ENCODE measurements at regions not wholly inside any gene's neighbourhood (a gene's known extent, or its start where the extent isn't known, plus 50 kb on each side); places are given as distances from the start of the nearest gene placed in this dataset.

DNA sequence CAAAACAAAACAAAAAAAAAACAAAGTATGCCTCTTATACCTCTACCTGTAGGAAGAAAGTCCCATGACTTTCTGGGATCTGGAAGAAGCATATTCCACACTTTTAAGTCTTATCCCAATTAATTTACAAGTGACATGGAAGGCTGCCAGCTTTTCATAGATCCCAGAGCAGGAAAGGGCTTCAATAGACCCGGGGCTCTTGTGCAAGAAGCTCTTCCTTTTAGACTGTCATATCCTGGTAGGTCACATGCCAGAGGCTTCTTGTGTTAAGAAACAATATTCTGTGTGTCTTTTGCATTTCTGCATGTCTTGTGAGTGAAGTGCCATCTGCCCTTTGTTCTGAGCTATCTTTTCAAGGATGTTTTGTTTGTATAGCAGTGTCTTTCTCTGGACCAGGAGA is 84.4 kb upstream of the PHOX2B start:
- no peak overlapping the region for H3K4me3 ChIP-seq (ENCODE audit: low read depth, low read length)
- H3K4me1 ChIP-seq (ENCODE audit: control insufficient read depth, insufficient read depth, low read length) = no peaks in the 10 kb centered on the region
- WGBS (ENCODE audit: insufficient coverage) = 60% methylated on average over 1 of the region's 1 CpG
- H3K9me3 ChIP-seq (ENCODE audit: control insufficient read depth, insufficient read depth, low read length) = no peaks in the 10 kb centered on the region
- no peaks in the 10 kb centered on the region for H3K36me3 ChIP-seq (ENCODE audit: control insufficient read depth, insufficient read depth, low read length)
- no peaks in the 10 kb centered on the region for H3K27me3 ChIP-seq (ENCODE audit: control insufficient read depth, insufficient read depth, low read length)
- DNase-seq (ENCODE audit: low read depth in 4 of 6, low spot score in 6 of 6) = peak in 1 of 6 donors; percentile 1
- H3K27ac ChIP-seq (ENCODE audit: low read depth, low read length) = no peak overlapping the region

DNA sequence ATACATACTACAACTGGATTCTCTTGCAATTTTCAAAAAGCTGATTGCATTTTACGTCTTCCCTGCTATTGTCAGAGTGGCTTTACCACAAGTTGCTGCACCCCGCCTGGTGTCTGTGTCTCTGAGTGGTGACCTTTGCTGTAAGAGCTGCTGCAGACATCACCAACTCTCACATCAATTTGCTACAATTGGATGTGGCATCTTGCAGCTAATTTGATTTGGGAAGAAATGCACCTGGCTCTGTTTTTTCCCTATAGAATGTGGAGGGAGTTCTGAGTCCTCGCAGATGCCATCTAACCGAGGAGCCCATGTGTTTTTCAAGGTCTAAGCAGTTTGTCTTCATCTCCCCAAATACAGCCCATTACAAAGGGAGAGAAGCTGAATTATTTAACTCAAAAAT is 73.8 kb upstream of the PHOX2B start:
- DNase-seq (ENCODE audit: low read depth in 4 of 6, low spot score in 6 of 6) = peak in 1 of 6 donors; percentile 39
- Histone ChIP-seq H3K4me1 (ENCODE audit: control insufficient read depth, insufficient read depth, low read length) (no peaks in the 10 kb centered on the region), H3K36me3 (ENCODE audit: control insufficient read depth, insufficient read depth, low read length) (no peaks in the 10 kb centered on the region), H3K4me3 (ENCODE audit: low read depth, low read length) (no peak overlapping the region), H3K27me3 (ENCODE audit: control insufficient read depth, insufficient read depth, low read length) (peaks cover 2% of the 10 kb centered on the region), H3K9me3 (ENCODE audit: control insufficient read depth, insufficient read depth, low read length) (no peaks in the 10 kb centered on the region), H3K27ac (ENCODE audit: low read depth, low read length) (no peak overlapping the region)
- WGBS (ENCODE audit: insufficient coverage) = no CpG with 5 or more reads among the region's 4 CpGs

DNA sequence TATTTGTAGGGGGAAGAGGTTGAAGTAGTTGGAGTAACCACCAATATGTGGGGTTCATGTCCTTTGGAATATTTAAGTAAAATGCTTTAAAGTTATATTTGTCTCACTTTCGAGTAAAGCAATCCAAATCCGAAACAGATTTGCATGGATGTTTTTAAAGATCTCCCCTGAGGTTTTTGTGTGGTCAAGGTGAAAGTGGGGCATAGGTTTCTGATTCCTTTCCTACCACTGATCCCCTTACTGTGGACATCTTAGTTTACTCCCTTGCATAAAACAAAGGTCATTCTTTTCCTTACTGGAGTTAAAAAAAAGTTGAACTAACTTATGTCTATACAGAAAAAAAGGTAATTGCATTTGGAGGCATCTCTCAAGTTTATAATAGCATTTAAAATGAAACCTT is 71.9 kb upstream of the PHOX2B start:
- H3K27ac ChIP-seq (ENCODE audit: low read depth, low read length) = no peak overlapping the region
- H3K9me3 ChIP-seq (ENCODE audit: control insufficient read depth, insufficient read depth, low read length) = no peaks in the 10 kb centered on the region
- H3K36me3 ChIP-seq (ENCODE audit: control insufficient read depth, insufficient read depth, low read length) = no peaks in the 10 kb centered on the region
- no peak overlapping the region for H3K4me3 ChIP-seq (ENCODE audit: low read depth, low read length)
- WGBS (ENCODE audit: insufficient coverage) = no CpG with 5 or more reads among the region's 2 CpGs
- peaks cover 2% of the 10 kb centered on the region for H3K27me3 ChIP-seq (ENCODE audit: control insufficient read depth, insufficient read depth, low read length)
- no peak for DNase-seq (ENCODE audit: low read depth in 4 of 6, low spot score in 6 of 6)
- H3K4me1 ChIP-seq (ENCODE audit: control insufficient read depth, insufficient read depth, low read length) = no peaks in the 10 kb centered on the region

DNA sequence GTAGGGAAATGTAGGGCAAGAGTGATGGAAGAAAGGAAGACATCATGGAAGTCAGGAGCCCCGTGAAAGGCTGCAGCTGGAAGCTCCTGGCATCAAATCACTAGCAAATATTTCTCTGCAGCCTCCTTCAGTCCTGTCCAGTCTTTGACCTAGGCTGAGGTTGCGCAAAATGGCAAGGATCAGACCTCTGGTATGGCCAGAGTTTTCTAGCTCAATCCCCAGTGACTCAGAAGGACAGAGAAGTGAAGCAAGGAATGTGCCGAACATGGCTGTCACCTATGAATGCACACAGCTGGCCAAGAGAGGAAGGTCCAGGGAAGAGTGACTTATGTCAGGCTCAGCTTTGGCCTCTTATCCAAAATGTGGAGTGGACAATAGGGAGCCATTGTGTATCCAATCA is 71.1 kb upstream of the PHOX2B start:
- DNase-seq (ENCODE audit: low read depth in 4 of 6, low spot score in 6 of 6) = no peak
- H3K27me3 ChIP-seq (ENCODE audit: control insufficient read depth, insufficient read depth, low read length) = peaks cover 6% of the 10 kb centered on the region
- H3K36me3 ChIP-seq (ENCODE audit: control insufficient read depth, insufficient read depth, low read length) = no peaks in the 10 kb centered on the region
- 97% methylated on average over 3 of the region's 3 CpGs for WGBS (ENCODE audit: insufficient coverage)
- no peak overlapping the region for H3K27ac ChIP-seq (ENCODE audit: low read depth, low read length)
- H3K4me3 ChIP-seq (ENCODE audit: low read depth, low read length) = no peak overlapping the region
- H3K9me3 ChIP-seq (ENCODE audit: control insufficient read depth, insufficient read depth, low read length) = no peaks in the 10 kb centered on the region
- no peaks in the 10 kb centered on the region for H3K4me1 ChIP-seq (ENCODE audit: control insufficient read depth, insufficient read depth, low read length)

DNA sequence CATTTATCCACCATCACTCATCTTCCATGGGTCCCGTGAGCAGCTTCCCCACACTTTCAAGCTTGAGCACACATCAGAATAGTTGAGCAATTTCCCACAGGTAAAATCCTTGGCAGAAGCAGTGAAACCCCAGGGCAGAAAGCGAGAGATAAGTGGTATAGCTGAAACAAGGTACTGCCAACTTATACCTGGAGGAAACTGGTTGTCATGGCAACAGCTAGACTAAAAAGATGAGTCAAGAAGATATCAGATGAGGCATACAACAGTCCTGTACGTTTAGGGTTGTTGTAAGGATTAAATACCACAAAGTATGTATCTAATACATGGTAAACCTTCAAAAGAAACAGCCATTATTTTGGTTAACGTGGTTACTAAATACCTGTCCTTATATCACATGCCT is 66.9 kb upstream of the PHOX2B start:
- 82% methylated on average over 1 of the region's 4 CpGs for WGBS (ENCODE audit: insufficient coverage)
- Histone ChIP-seq H3K27me3 (ENCODE audit: control insufficient read depth, insufficient read depth, low read length) (peaks cover 6% of the 10 kb centered on the region), H3K4me1 (ENCODE audit: control insufficient read depth, insufficient read depth, low read length) (no peaks in the 10 kb centered on the region), H3K27ac (ENCODE audit: low read depth, low read length) (no peak overlapping the region), H3K4me3 (ENCODE audit: low read depth, low read length) (no peak overlapping the region), H3K36me3 (ENCODE audit: control insufficient read depth, insufficient read depth, low read length) (no peaks in the 10 kb centered on the region), H3K9me3 (ENCODE audit: control insufficient read depth, insufficient read depth, low read length) (no peaks in the 10 kb centered on the region)
- peak in 4 of 6 donors; percentile 14 to 90 (median 18) for DNase-seq (ENCODE audit: low read depth in 4 of 6, low spot score in 6 of 6)

DNA sequence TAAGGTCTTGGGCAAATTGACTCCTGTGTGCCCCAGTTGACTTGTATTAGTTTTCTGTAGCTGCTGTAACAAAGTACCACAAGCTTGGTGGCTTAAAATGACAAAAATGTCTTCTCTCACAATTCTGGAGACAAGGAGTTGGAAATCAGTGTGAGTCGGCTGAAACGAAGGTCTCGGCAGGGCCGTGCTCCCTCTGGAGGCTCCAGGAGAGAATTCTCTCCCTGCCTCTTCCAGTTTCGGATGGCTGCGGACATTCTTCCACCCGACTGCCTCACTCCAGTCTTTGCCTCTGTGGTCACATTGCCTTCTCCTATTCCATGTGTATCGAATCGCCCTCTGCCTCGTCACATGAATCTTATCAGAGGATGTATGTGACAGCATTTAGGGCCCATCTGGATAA is 66.0 kb upstream of the PHOX2B start:
- 31% methylated on average over 8 of the region's 10 CpGs for whole genome bisulfite sequencing (ENCODE audit: insufficient coverage)
- Histone ChIP-seq H3K27me3 (ENCODE audit: control insufficient read depth, insufficient read depth, low read length) (peaks cover 4% of the 10 kb centered on the region), H3K27ac (ENCODE audit: low read depth, low read length) (no peak overlapping the region), H3K4me3 (ENCODE audit: low read depth, low read length) (no peak overlapping the region), H3K9me3 (ENCODE audit: control insufficient read depth, insufficient read depth, low read length) (no peaks in the 10 kb centered on the region), H3K4me1 (ENCODE audit: control insufficient read depth, insufficient read depth, low read length) (no peaks in the 10 kb centered on the region), H3K36me3 (ENCODE audit: control insufficient read depth, insufficient read depth, low read length) (no peaks in the 10 kb centered on the region)
- DNase-seq (ENCODE audit: low read depth in 4 of 6, low spot score in 6 of 6) = peak in 2 of 6 donors; percentile 13 to 37

DNA sequence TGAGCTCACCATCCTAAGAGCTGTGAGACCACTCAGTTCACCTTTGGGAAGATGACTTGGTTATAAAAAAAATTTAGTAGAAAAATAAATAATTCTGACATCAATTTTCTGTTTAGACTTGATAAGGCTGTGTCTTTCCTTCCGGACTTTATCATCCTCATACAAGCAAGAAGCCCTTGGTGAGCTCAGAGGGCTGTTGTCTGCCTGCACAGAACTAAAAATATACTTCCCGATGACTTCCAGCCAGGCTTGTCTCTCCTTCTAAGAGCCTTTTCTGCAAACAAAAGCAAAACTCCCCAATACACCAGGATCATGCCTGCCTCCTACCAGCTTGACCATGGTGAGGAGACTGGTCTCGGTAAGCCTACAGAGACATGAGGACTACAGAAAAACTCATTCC is 58.3 kb upstream of the PHOX2B start:
- no peak for DNase-seq (ENCODE audit: low read depth in 4 of 6, low spot score in 6 of 6)
- no peak overlapping the region for H3K4me3 ChIP-seq (ENCODE audit: low read depth, low read length)
- H3K4me1 ChIP-seq (ENCODE audit: control insufficient read depth, insufficient read depth, low read length) = no peaks in the 10 kb centered on the region
- H3K9me3 ChIP-seq (ENCODE audit: control insufficient read depth, insufficient read depth, low read length) = no peaks in the 10 kb centered on the region
- H3K27me3 ChIP-seq (ENCODE audit: control insufficient read depth, insufficient read depth, low read length) = peaks cover 3% of the 10 kb centered on the region
- H3K27ac ChIP-seq (ENCODE audit: low read depth, low read length) = no peak overlapping the region
- 92% methylated on average over 1 of the region's 3 CpGs for WGBS (ENCODE audit: insufficient coverage)
- H3K36me3 ChIP-seq (ENCODE audit: control insufficient read depth, insufficient read depth, low read length) = no peaks in the 10 kb centered on the region

DNA sequence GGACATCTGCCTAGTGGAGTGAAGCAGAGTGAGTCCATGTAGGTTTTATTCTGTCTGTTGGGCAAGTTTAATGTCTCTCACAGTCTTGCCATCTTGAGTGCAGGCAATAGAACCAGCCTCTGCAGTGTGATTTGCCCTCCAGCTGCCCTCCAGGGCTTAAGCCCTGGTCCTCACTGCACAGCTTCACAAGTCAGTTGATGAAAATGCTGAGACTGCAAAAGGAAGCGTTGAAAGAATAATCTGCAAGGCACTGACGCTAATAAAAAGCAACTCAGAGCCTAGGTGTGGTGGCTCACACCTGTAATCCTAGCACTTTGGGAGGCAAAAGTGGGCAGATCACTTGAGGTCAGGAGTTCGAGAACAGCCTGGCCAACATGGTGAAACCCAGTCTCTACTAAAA is 54.1 kb upstream of the PHOX2B start:
- 91% methylated on average over 3 of the region's 3 CpGs for WGBS (ENCODE audit: insufficient coverage)
- H3K27me3 ChIP-seq (ENCODE audit: control insufficient read depth, insufficient read depth, low read length) = no peaks in the 10 kb centered on the region
- H3K4me3 ChIP-seq (ENCODE audit: low read depth, low read length) = no peak overlapping the region

DNA sequence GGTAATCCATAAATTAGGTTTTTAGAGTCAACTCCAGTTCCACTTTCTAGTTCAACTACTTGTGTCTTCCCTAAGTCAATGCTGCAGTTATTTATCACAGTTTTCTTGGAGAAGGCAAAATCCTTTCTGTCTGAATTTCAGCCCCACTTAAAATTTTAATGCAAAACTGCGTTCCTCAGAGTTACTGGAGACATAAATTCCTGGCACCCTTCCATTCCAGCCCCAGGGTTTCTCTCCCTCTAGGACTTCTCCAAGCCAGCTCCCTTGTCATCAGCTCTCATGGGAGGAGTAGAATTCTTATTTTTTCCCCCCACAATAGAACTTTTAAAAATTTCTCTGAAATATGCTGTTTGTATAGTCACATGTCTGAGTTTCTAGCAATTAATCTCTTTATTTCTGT is 50.6 kb upstream of the PHOX2B start:
- H3K9me3 ChIP-seq (ENCODE audit: control insufficient read depth, insufficient read depth, low read length) = no peaks in the 10 kb centered on the region
- peaks cover 4% of the 10 kb centered on the region for H3K4me1 ChIP-seq (ENCODE audit: control insufficient read depth, insufficient read depth, low read length)
- WGBS (ENCODE audit: insufficient coverage) = no CpG with 5 or more reads among the region's 1 CpG
- H3K36me3 ChIP-seq (ENCODE audit: control insufficient read depth, insufficient read depth, low read length) = no peaks in the 10 kb centered on the region
- DNase-seq (ENCODE audit: low read depth in 4 of 6, low spot score in 6 of 6) = no peak
- H3K27ac ChIP-seq (ENCODE audit: low read depth, low read length) = no peak overlapping the region
- peaks cover 2% of the 10 kb centered on the region for H3K27me3 ChIP-seq (ENCODE audit: control insufficient read depth, insufficient read depth, low read length)
- no peak overlapping the region for H3K4me3 ChIP-seq (ENCODE audit: low read depth, low read length)

More for the DNA sequence above, 54.1 kb upstream of the PHOX2B start:
- Histone ChIP-seq H3K4me1 (ENCODE audit: control insufficient read depth, insufficient read depth, low read length) (no peaks in the 10 kb centered on the region), H3K36me3 (ENCODE audit: control insufficient read depth, insufficient read depth, low read length) (no peaks in the 10 kb centered on the region), H3K27ac (ENCODE audit: low read depth, low read length) (no peak overlapping the region), H3K9me3 (ENCODE audit: control insufficient read depth, insufficient read depth, low read length) (no peaks in the 10 kb centered on the region)
- no peak for DNase-seq (ENCODE audit: low read depth in 4 of 6, low spot score in 6 of 6)
